Mesenchymal stem cell (in vitro differentiated cells and primary cell): ENCODE measurements at regions not wholly inside any gene's neighbourhood (a gene's known extent, or its start where the extent isn't known, plus 50 kb on each side); places are given as distances from the start of the nearest gene placed in this dataset.
A peak's percentile ranks its signal among the peaks of the same experiment; 100 is the strongest.

ENCODE experiments used
- DNase-seq: peaks from one replicate; pipeline ENCODE4 v3.0.0-alpha.2; 2013
- H2AFZ ChIP-seq: one replicate; pipeline ENCODE4 v1.6.1; 2013; ENCODE audit warnings: low read depth, mild to moderate bottlenecking, control low read depth, inconsistent platforms, low read length, moderate library complexity
- H2AK5ac ChIP-seq: 2 replicates; pipeline ENCODE4 v1.6.1; 2013; ENCODE audit warnings: low read length, moderate library complexity, mild to moderate bottlenecking, inconsistent platforms; ENCODE audit not compliant: severe bottlenecking
- H2BK120ac ChIP-seq: one replicate; pipeline ENCODE4 v1.6.1; 2013; ENCODE audit warnings: low read depth, mild to moderate bottlenecking, inconsistent platforms, low read length, moderate library complexity
- H2BK12ac ChIP-seq, 2 experiments: one replicate each; pipeline ENCODE4 v1.6.1; 2013; ENCODE audit warnings: inconsistent platforms in 2 of 2, low read length in 2 of 2, mild to moderate bottlenecking in 2 of 2, moderate library complexity in 2 of 2, control low read depth in 1 of 2
- H2BK15ac ChIP-seq: one replicate; pipeline ENCODE4 v1.6.1; 2013; ENCODE audit warnings: mild to moderate bottlenecking, low read depth, inconsistent platforms; ENCODE audit not compliant: poor library complexity, severe bottlenecking
- H2BK5ac ChIP-seq: 2 replicates; pipeline ENCODE4 v1.6.1; 2013; ENCODE audit warnings: low read depth, mild to moderate bottlenecking, low read length, control low read depth, inconsistent platforms; ENCODE audit not compliant: poor library complexity, severe bottlenecking
- H3K14ac ChIP-seq, 2 experiments: one replicate each; pipeline ENCODE4 v1.6.1; 2013; ENCODE audit warnings: inconsistent platforms in 2 of 2, low read length in 2 of 2, control low read depth in 1 of 2, mild to moderate bottlenecking in 1 of 2, moderate library complexity in 1 of 2
- H3K18ac ChIP-seq, 2 experiments: one replicate each; pipeline ENCODE4 v1.6.1; 2013; ENCODE audit warnings: inconsistent platforms in 2 of 2, low read length in 2 of 2, control low read depth in 1 of 2, low read depth in 1 of 2, mild to moderate bottlenecking in 1 of 2
- H3K23ac ChIP-seq, 2 experiments: one replicate each; pipeline ENCODE4 v1.6.1; 2013; ENCODE audit warnings: inconsistent platforms in 2 of 2, low read length in 2 of 2, mild to moderate bottlenecking in 2 of 2, moderate library complexity in 2 of 2, control low read depth in 1 of 2
- H3K27ac ChIP-seq: 2 replicates; pipeline ENCODE4 v1.5.1; 2013; ENCODE audit warnings: mild to moderate bottlenecking, moderate library complexity, low read length, control low read depth, inconsistent platforms; ENCODE audit not compliant: poor library complexity, severe bottlenecking
- H3K27me3 ChIP-seq, 2 experiments: 2 replicates each; pipeline versions ENCODE4 v1.6.1 to v1.7.0; 2013; ENCODE audit warnings: low read length in 2 of 2, mild to moderate bottlenecking in 2 of 2, moderate library complexity in 2 of 2, control low read depth in 1 of 2, inconsistent platforms in 1 of 2; ENCODE audit not compliant: control insufficient read depth in 1 of 2, insufficient read depth in 1 of 2
- H3K36me3 ChIP-seq, 2 experiments: 2 replicates each; pipeline versions ENCODE4 v1.6.1 to v1.7.0; 2013; ENCODE audit warnings: low read length in 2 of 2, control low read depth in 1 of 2, inconsistent platforms in 1 of 2, low read depth in 1 of 2, mild to moderate bottlenecking in 1 of 2; ENCODE audit not compliant: insufficient read depth in 2 of 2, control insufficient read depth in 1 of 2
- H3K4ac ChIP-seq, 2 experiments: one replicate each; pipeline ENCODE4 v1.6.1; 2013; ENCODE audit warnings: inconsistent platforms in 2 of 2, low read length in 2 of 2, mild to moderate bottlenecking in 2 of 2, moderate library complexity in 2 of 2, control low read depth in 1 of 2, low read depth in 1 of 2
- H3K4me1 ChIP-seq: 2 replicates; pipeline ENCODE4 v1.6.1; 2013; ENCODE audit warnings: low read depth, low read length, control low read depth; ENCODE audit not compliant: control insufficient read depth, insufficient read depth
- H3K4me2 ChIP-seq: 2 replicates; pipeline ENCODE4 v1.6.1; 2013; ENCODE audit warnings: low read length, mild to moderate bottlenecking, inconsistent platforms; ENCODE audit not compliant: poor library complexity, severe bottlenecking
- H3K4me3 ChIP-seq, 2 experiments: 2 replicates each; pipeline versions ENCODE4 v1.5.1 to v1.7.0; 2013; ENCODE audit warnings: low read length in 2 of 2, mild to moderate bottlenecking in 2 of 2, control low read depth in 1 of 2, low read depth in 1 of 2; ENCODE audit not compliant: insufficient read depth in 1 of 2
- H3K79me1 ChIP-seq: replicated peaks from 2 replicates; pipeline ENCODE4 v1.6.1; 2013; ENCODE audit warnings: mild to moderate bottlenecking, control low read depth, low read length, inconsistent platforms; ENCODE audit not compliant: poor library complexity, severe bottlenecking
- H3K9ac ChIP-seq: 2 replicates; pipeline ENCODE4 v1.7.0; 2013; ENCODE audit warnings: mild to moderate bottlenecking, low read length, moderate library complexity
- H3K9me3 ChIP-seq: 2 replicates; pipeline ENCODE4 v1.7.0; 2013; ENCODE audit warnings: mild to moderate bottlenecking, low read length; ENCODE audit not compliant: control insufficient read depth
- H4K8ac ChIP-seq: one replicate; pipeline ENCODE4 v1.6.1; 2013; ENCODE audit warnings: inconsistent platforms, mild to moderate bottlenecking, low read length, moderate library complexity
- H4K91ac ChIP-seq: one replicate; pipeline ENCODE4 v1.6.1; 2013; ENCODE audit warnings: mild to moderate bottlenecking, low read length, inconsistent platforms
- WGBS: methylation state at CpG from one replicate; pipeline ENCODE4 v1.1.7; 2013; ENCODE audit warnings: mixed read lengths; 5-methylcytosine and 5-hydroxymethylcytosine counted together

DNA sequence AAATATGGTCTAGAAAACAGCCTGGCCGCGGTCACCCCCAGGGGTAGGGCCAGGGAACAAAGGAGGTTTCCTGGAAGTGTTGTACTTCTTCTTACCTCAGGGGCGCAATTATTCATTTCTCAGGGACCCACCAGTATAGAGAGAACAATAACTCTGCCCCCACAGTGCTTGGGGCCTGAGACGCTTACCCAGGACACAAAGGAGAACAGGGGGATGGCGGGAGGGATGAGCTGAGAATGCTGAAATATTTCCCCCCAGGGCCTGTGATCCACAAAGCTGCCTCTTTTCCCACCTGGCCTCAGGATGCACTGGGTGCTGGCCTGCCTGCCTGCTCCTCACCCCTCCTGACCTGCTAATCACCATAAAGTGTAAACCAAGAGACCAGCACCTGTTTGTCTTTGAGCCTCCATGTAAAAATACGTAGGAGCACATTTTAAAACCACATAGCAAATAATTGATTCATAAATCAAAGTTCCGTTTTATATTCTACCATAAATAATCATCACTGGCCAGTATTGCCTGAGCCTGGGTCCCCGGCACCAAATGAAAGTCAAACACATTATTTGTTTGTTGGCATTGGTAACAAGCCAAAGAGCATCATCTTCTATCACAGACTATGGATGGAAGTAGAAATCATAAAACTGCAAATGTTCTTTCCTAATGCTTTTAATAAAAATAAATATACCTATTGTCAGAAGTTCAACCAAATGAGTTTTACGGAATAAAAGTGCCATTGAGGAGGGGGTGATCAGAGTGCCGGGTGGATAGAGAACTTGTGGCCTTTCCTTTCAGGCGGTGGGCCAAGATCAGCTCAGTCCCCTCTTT is 67.3 kb upstream of the RMDN2 start:
- Histone ChIP-seq H3K79me1 (no peaks in the 10 kb centered on the region), H3K9me3 (no peaks in the 10 kb centered on the region), H3K4me2 (no peak overlapping the region), H3K4me3 (no peak overlapping the region), H3K4ac (no peak overlapping the region), H3K9ac (peak overlapping the region; percentile 34), H3K14ac (no peak overlapping the region), H3K4me1 (peaks cover 6% of the 10 kb centered on the region), H3K27me3 (peaks cover 0 to 1% of the 10 kb centered on the region in 2 experiments), H3K18ac (peak overlapping the region in 1 of 2 experiments; percentile 46), H2BK12ac (peak overlapping the region; percentile 25 to 73), H4K8ac (peak overlapping the region; percentile 29), H2AFZ (no peak overlapping the region), H2BK15ac (peak overlapping the region; percentile 70), H4K91ac (no peak overlapping the region), H2AK5ac (no peak overlapping the region), H3K23ac (no peak overlapping the region), H3K36me3 (no peaks in the 10 kb centered on the region), H2BK120ac (peak overlapping the region; percentile 57), H3K27ac (no peak overlapping the region), H2BK5ac (no peak overlapping the region)
- WGBS = 88% methylated on average over 11 of the region's 11 CpGs
- DNase-seq = no peak

GRCh38 chr2:37858400-37858711 is 66.7 kb upstream of the RMDN2 start:
- Histone ChIP-seq H3K4me1 (peaks cover 6% of the 10 kb centered on the region), H3K14ac (peak overlapping the region in 1 of 2 experiments; percentile 26), H3K36me3 (no peaks in the 10 kb centered on the region), H2BK120ac (no peak overlapping the region), H2BK12ac (peak overlapping the region in 1 of 2 experiments; percentile 37), H3K27me3 (peaks cover 0 to 7% of the 10 kb centered on the region in 2 experiments), H4K8ac (peak overlapping the region; percentile 35), H3K79me1 (no peaks in the 10 kb centered on the region), H2BK5ac (no peak overlapping the region), H2AFZ (no peak overlapping the region), H3K4me2 (no peak overlapping the region), H3K9ac (peak overlapping the region; percentile 34), H3K23ac (no peak overlapping the region), H3K4ac (no peak overlapping the region), H3K9me3 (no peaks in the 10 kb centered on the region), H2BK15ac (no peak overlapping the region), H3K4me3 (no peak overlapping the region), H3K27ac (peak overlapping the region; percentile 10), H3K18ac (peak overlapping the region; percentile 1 to 81), H2AK5ac (no peak overlapping the region), H4K91ac (no peak overlapping the region)
- DNase-seq = peak; percentile 66
- WGBS = 24% methylated on average over 2 of the region's 2 CpGs

GRCh38 chr2:37858725-37859267 is 66.3 kb upstream of the RMDN2 start:
- Histone ChIP-seq H2AK5ac (no peak overlapping the region), H2AFZ (no peak overlapping the region), H3K14ac (no peak overlapping the region), H3K79me1 (no peaks in the 10 kb centered on the region), H2BK5ac (no peak overlapping the region), H3K9ac (peak overlapping the region; percentile 34), H3K27me3 (peaks cover 0 to 7% of the 10 kb centered on the region in 2 experiments), H2BK12ac (peak overlapping the region in 1 of 2 experiments; percentile 29), H2BK120ac (no peak overlapping the region), H3K18ac (peak overlapping the region; percentile 37 to 81), H3K4me1 (peaks cover 6% of the 10 kb centered on the region), H4K8ac (peak overlapping the region; percentile 35), H3K4me2 (no peak overlapping the region), H3K4ac (no peak overlapping the region), H2BK15ac (no peak overlapping the region), H3K4me3 (no peak overlapping the region), H4K91ac (no peak overlapping the region), H3K27ac (peak overlapping the region; percentile 10), H3K36me3 (no peaks in the 10 kb centered on the region), H3K9me3 (no peaks in the 10 kb centered on the region), H3K23ac (no peak overlapping the region)
- WGBS = 90% methylated on average over 5 of the region's 5 CpGs
- no peak for DNase-seq

DNA sequence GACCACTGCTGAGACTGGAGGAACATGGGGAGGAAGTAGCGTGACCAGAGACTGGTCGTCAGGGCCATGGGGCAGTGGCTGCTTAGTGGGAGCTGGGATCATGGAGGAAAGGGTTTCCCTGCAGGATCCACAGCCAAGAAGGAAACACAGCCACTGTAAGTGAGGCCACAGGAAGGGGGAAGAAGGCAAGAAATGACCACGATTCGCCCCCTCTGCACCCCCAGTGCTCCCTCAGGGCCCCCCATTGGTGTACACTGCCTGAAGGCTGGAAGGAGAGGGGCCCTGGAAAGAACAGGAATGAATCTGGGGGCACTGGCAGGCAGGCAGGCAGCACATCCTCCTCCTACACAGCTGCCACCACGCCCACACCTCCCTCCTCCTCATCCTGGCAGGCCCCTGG is 62.5 kb upstream of the RMDN2 start:
- WGBS = 84% methylated on average over 4 of the region's 5 CpGs
- Histone ChIP-seq H3K4me2 (no peak overlapping the region), H3K14ac (no peak overlapping the region), H3K9ac (no peak overlapping the region), H2BK120ac (no peak overlapping the region), H3K4me3 (no peak overlapping the region), H3K9me3 (no peaks in the 10 kb centered on the region), H3K18ac (peak overlapping the region in 1 of 2 experiments; percentile 7), H2AFZ (no peak overlapping the region), H4K8ac (no peak overlapping the region), H2BK12ac (no peak overlapping the region), H3K23ac (no peak overlapping the region), H2BK15ac (no peak overlapping the region), H3K4me1 (peaks cover 4% of the 10 kb centered on the region), H2BK5ac (no peak overlapping the region), H4K91ac (no peak overlapping the region), H2AK5ac (no peak overlapping the region), H3K27me3 (peaks cover 0 to 7% of the 10 kb centered on the region in 2 experiments), H3K36me3 (no peaks in the 10 kb centered on the region), H3K4ac (no peak overlapping the region), H3K79me1 (no peaks in the 10 kb centered on the region), H3K27ac (no peak overlapping the region)
- DNase-seq = no peak
